Testis (tissue), 2 donors: ENCODE measurements at regions not wholly inside any gene's neighbourhood (a gene's known extent, or its start where the extent isn't known, plus 50 kb on each side); places are given as distances from the start of the nearest gene placed in this dataset.

Experiments used
- DNase-seq: peaks from one replicate; pipeline ENCODE4 v3.0.0-alpha.2; 2019
- H3K27ac ChIP-seq, 2 donors: fragments of 200-600 bp; sonication (generic); one replicate each; pipeline ENCODE4 v1.5.1; 2019
- H3K27me3 ChIP-seq: fragments of 200-600 bp; sonication (generic); one replicate; pipeline ENCODE4 v1.5.1; 2019
- H3K36me3 ChIP-seq: fragments of 200-600 bp; sonication (generic); one replicate; pipeline ENCODE4 v1.5.1; 2017; ENCODE audit warnings: low read depth; ENCODE audit errors: missing control alignments
- H3K4me1 ChIP-seq: fragments of 200-600 bp; sonication (generic); one replicate; pipeline ENCODE4 v1.5.1; 2019
- H3K4me3 ChIP-seq, 2 donors: fragments of 200-600 bp; sonication (generic); one replicate each; pipeline ENCODE4 v1.5.1; 2017 to 2019
- H3K9me3 ChIP-seq: fragments of 200-600 bp; sonication (generic); one replicate; pipeline ENCODE4 v1.5.1; 2017
- POLR2A ChIP-seq: fragments of 450-650 bp; IDR thresholded peaks from one replicate; pipeline ENCODE4 v1.6.1; 2017; ENCODE audit warnings: antibody characterized with exemption, mild to moderate bottlenecking, moderate library complexity
- WGBS, 2 donors: methylation state at CpG; one replicate each; pipeline ENCODE4 v1.1.5; 2018; 5-methylcytosine and 5-hydroxymethylcytosine counted together
- intact Hi-C: fragments of 100-400 bp; cut with DNase I; formaldehyde crosslinking; loops from one replicate; pipeline ENCODE4 v1.15.1; 2023; ENCODE audit warnings: low total_unique reads
- small RNA-seq, 2 donors: library from RNA; depleted of rRNA; stranded (forward); fragments of <200 nt; gene quantifications; one replicate each; pipeline ENCODE3, GENCODE V24; 2016
- TF ChIP-seq, protein P1 (sequence below), 3 experiments: fragments of 450-650 bp in 2 of 3; fragments of 200-600 bp in 1 of 3; sonication (generic) in 1 of 3; IDR thresholded peaks; one replicate each; pipeline ENCODE4 v1.5.1; 2016 to 2019; ENCODE audit warnings: antibody characterized with exemption in 3 of 3, mild to moderate bottlenecking in 2 of 3, moderate library complexity in 1 of 3

DNA sequence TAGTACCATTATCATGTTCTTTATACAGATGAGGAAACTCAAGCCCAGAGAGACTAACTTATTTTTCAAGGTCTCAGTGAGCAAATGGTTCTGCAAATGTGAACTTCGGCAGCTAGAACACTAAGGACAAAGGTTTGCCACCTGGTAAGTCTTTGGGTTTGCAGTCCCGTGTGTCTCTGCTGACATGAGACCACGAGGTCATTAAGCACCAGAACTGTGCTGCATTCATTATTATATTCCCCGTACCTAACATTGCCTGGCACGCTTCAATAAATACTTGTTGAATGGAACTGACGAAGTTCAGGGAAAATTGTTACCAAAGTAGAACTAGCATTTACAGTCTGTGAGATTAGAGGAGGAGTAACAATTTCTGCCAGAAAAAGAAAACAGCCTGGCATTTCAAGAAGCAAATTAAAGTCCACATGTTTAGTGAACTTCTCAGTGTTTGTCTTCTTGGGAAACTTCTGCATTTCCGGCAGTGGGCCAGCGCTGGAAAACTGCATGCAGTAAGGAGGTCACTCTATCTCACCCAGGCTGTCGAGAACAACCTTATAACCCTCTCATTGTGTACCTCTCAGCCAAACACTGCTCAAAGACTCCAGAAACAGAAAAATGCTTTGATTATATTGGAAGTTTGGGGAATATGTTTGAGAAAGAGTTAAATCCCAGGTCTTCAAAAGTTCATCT lies 67.4 kb upstream of the CPEB2 start:
- TF ChIP-seq POLR2A, result no peak
- TF ChIP-seq, protein P1, sequence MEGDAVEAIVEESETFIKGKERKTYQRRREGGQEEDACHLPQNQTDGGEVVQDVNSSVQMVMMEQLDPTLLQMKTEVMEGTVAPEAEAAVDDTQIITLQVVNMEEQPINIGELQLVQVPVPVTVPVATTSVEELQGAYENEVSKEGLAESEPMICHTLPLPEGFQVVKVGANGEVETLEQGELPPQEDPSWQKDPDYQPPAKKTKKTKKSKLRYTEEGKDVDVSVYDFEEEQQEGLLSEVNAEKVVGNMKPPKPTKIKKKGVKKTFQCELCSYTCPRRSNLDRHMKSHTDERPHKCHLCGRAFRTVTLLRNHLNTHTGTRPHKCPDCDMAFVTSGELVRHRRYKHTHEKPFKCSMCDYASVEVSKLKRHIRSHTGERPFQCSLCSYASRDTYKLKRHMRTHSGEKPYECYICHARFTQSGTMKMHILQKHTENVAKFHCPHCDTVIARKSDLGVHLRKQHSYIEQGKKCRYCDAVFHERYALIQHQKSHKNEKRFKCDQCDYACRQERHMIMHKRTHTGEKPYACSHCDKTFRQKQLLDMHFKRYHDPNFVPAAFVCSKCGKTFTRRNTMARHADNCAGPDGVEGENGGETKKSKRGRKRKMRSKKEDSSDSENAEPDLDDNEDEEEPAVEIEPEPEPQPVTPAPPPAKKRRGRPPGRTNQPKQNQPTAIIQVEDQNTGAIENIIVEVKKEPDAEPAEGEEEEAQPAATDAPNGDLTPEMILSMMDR (IDR thresholded peaks at IDR 0.05), result no peak
- Histone ChIP-seq H3K4me1 (no peaks in the 10 kb centered on the region), H3K27me3 (no peaks in the 10 kb centered on the region), H3K4me3 (no peak overlapping the region), H3K27ac (no peak overlapping the region), H3K36me3 (no peaks in the 10 kb centered on the region), H3K9me3 (no peaks in the 10 kb centered on the region)
- peak; percentile 25 for DNase-seq
- intact Hi-C loops, result no loop called here
- WGBS, 2 donors, result 54 to 59% methylated on average over 9 of the region's 9 CpGs

DNA sequence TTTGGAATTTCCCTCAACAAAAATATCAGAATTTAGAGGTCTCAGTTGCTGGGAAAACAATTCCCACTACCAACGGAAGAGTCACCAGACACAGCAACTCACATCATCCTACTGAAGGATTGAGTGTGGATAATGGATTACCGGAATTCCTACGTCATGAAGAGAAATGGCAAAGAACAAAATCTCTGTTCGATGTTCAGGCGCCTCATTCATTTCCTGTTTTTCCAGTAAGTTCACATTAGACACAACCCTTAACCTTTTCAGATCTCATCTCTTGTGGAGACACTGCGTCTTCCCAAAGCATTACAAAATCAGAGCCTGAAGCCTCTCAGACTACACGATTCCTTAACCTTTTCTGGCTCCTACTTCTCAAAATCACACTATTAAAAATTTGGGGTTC lies 58.5 kb upstream of the CPEB2 start:
- H3K9me3 ChIP-seq, result no peaks in the 10 kb centered on the region
- no peak for DNase-seq
- no peak overlapping the region for H3K4me3 ChIP-seq
- no peak overlapping the region for H3K27ac ChIP-seq
- intact Hi-C loops, result no loop called here
- TF ChIP-seq, protein P1 (IDR thresholded peaks at IDR 0.05), result no peak
- no peak for TF ChIP-seq POLR2A
- H3K27me3 ChIP-seq, result no peaks in the 10 kb centered on the region
- WGBS, 2 donors, result 70 to 74% methylated on average over 7 of the region's 7 CpGs
- H3K36me3 ChIP-seq, result no peaks in the 10 kb centered on the region
- H3K4me1 ChIP-seq, result no peaks in the 10 kb centered on the region

DNA sequence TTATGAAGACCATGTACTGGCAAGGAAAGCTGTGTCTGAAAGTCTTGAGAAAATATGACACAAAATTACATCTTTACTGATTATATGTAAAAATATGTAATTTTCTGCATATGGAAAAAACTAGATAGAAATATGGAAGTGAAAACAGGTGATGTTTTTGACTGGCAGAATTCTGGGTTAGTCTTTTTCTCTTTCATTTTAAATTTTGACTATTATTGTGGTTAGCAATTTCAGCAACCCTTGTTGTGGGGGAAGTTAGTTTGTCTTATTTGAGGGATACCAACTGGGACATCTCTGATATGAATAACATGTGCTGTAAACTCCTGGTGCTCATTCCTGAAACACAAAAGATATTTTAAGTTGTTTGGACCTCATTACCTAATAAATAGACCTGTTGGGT lies 49.9 kb upstream of the CPEB2 start:
- TF ChIP-seq POLR2A, result no peak
- TF ChIP-seq, protein P1 (IDR thresholded peaks at IDR 0.05), result no peak
- intact Hi-C loops, result no loop called here

More for the DNA sequence above, 49.9 kb upstream of the CPEB2 start:
- no peak overlapping the region for H3K4me3 ChIP-seq
- no peaks in the 10 kb centered on the region for H3K36me3 ChIP-seq
- no peaks in the 10 kb centered on the region for H3K9me3 ChIP-seq
- no peaks in the 10 kb centered on the region for H3K27me3 ChIP-seq
- no peak for DNase-seq
- H3K27ac ChIP-seq, result no peak overlapping the region
- no peaks in the 10 kb centered on the region for H3K4me1 ChIP-seq

Small RNA genes lying in the stretch of these regions (small RNA-seq; reads per million reads assigned to genes)
- gene RF00092, result 0 reads per million in 2 donors
